ENCODE measurements at regions not wholly inside any gene's neighbourhood (a gene's known extent, or its start where the extent isn't known, plus 50 kb on each side); places are given as distances from the start of the nearest gene placed in this dataset.

DNA sequence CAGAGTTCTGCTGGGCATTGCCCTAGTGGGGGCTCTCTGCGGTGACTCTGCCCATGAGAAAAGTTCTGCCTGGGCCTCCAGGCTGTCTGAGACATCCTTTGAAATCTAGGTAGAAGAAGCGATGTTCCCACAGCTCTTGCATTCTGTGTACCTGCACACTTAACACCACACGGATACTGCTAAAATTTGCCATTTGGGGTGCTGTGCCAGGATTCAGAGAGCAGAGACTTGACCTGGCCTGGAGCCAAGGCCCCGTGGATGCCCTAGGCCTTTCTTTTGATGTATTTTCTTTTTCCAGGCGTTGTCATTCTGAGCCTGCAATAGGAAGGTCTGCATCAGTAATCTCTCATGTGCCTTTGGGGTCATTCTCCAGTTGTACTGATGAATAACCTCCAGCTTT, 89.3 kb upstream of the IL12B start:
- Histone ChIP-seq H3K4me3 (no peak overlapping the region), H3K36me3 (replicated peaks in 1 of 2) (no peaks in the 10 kb centered on the region), H3K4me1 (replicated peaks in 1 of 2) (no peaks in the 10 kb centered on the region), H3K27ac (no peak overlapping the region), H3K27me3 (no peaks in the 10 kb centered on the region), H3K9me3 (replicated peaks in 1 of 3) (no peaks in the 10 kb centered on the region)
- TF ChIP-seq, protein P1, sequence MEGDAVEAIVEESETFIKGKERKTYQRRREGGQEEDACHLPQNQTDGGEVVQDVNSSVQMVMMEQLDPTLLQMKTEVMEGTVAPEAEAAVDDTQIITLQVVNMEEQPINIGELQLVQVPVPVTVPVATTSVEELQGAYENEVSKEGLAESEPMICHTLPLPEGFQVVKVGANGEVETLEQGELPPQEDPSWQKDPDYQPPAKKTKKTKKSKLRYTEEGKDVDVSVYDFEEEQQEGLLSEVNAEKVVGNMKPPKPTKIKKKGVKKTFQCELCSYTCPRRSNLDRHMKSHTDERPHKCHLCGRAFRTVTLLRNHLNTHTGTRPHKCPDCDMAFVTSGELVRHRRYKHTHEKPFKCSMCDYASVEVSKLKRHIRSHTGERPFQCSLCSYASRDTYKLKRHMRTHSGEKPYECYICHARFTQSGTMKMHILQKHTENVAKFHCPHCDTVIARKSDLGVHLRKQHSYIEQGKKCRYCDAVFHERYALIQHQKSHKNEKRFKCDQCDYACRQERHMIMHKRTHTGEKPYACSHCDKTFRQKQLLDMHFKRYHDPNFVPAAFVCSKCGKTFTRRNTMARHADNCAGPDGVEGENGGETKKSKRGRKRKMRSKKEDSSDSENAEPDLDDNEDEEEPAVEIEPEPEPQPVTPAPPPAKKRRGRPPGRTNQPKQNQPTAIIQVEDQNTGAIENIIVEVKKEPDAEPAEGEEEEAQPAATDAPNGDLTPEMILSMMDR (IDR thresholded peaks at IDR 0.05): no peak
- no peak for TF ChIP-seq POLR2A (IDR thresholded peaks at IDR 0.05)
- WGBS, 4 donors: 61 to 66% (median 64%) methylated on average over 4 to 5 of the region's 5 CpGs
- intact Hi-C loops (cut with DNase I): no loop called here
- DNase-seq: peak in 1 of 7 donors; percentile 21

DNA sequence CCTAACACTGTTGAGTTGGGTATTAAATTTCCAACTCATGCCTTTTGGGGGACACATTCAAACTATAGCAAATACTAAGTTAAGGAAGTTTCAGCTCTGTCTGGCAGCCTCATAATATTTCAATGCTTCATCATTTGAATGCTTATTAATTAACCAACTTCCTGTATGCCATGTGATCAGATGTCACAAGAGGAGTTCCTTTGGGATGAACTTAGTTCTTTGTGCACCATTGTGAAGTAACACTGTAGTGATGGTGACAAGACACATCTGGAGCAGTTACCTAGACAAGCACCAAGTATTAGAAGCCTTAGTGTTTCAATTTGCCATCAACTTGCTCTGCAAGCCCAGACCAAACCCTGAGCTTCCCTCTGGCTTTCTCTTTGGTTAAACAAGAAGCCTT, 90.7 kb upstream of the IL12B start:
- H3K4me1 ChIP-seq (replicated peaks in 1 of 2): no peaks in the 10 kb centered on the region
- no peaks in the 10 kb centered on the region for H3K27me3 ChIP-seq
- H3K27ac ChIP-seq: no peak overlapping the region
- no peaks in the 10 kb centered on the region for H3K36me3 ChIP-seq (replicated peaks in 1 of 2)
- no peak for DNase-seq
- H3K9me3 ChIP-seq (replicated peaks in 1 of 3): no peaks in the 10 kb centered on the region
- H3K4me3 ChIP-seq: no peak overlapping the region
- intact Hi-C loops (cut with DNase I): no loop called here
- no peak for TF ChIP-seq POLR2A (IDR thresholded peaks at IDR 0.05)
- TF ChIP-seq, protein P1 (IDR thresholded peaks at IDR 0.05): no peak

DNA sequence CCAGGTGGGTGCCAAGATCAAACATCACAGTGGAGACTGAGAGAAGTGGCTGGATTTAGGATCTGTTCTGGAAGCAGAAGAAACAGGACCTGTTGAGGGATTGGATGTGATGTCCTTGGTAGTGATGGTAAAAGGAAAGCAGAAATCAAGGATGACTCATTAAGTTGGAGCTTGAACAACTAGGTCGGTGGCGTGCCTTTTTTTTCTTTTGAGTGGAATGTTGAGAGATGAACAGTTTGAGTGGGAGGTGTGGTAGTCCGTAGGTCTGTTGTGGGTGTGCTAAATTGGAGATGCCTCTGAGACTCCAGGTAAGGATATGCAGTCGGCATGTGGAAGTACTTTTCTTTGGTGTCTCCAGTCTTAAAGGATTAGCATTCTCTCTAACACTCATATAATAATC, 92.1 kb upstream of the IL12B start:
- no peaks in the 10 kb centered on the region for H3K4me1 ChIP-seq (replicated peaks in 1 of 2)
- H3K36me3 ChIP-seq (replicated peaks in 1 of 2): no peaks in the 10 kb centered on the region
- TF ChIP-seq, protein P1 (IDR thresholded peaks at IDR 0.05): no peak
- TF ChIP-seq POLR2A (IDR thresholded peaks at IDR 0.05): no peak
- no peak overlapping the region for H3K4me3 ChIP-seq
- intact Hi-C loops (cut with DNase I): no loop called here
- peak in 1 of 7 donors; percentile 13 for DNase-seq
- H3K27ac ChIP-seq: no peak overlapping the region
- no peaks in the 10 kb centered on the region for H3K27me3 ChIP-seq
- H3K9me3 ChIP-seq (replicated peaks in 1 of 3): no peaks in the 10 kb centered on the region
- WGBS, 4 donors: 45 to 70% (median 55%) methylated on average over 4 of the region's 4 CpGs

DNA sequence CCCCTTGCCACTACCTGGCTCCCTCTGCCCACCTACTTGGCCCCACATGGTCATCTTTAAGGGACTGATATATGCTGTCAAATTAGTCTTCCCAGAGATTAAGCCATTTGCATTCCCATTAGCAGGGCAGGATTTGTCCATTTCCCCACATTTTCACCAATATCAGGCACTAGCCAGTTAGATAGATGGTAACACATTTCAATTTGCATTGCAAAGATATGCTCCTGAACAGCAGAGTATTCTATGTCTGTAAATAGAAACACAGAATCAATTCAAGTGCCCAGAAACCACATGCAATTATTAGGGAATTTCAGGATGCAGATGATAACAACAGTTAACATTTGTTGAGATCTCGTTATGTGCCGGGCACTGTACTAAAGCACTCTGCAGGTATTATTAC, 92.6 kb upstream of the IL12B start:
- 93 to 100% (median 95%) methylated on average over 2 of the region's 2 CpGs for WGBS, 4 donors
- Histone ChIP-seq H3K4me3 (no peak overlapping the region), H3K36me3 (replicated peaks in 1 of 2) (no peaks in the 10 kb centered on the region), H3K27me3 (no peaks in the 10 kb centered on the region), H3K4me1 (replicated peaks in 1 of 2) (no peaks in the 10 kb centered on the region), H3K9me3 (replicated peaks in 1 of 3) (no peaks in the 10 kb centered on the region), H3K27ac (no peak overlapping the region)
- DNase-seq: no peak
- no peak for TF ChIP-seq POLR2A (IDR thresholded peaks at IDR 0.05)
- TF ChIP-seq, protein P1 (IDR thresholded peaks at IDR 0.05): no peak
- intact Hi-C loops (cut with DNase I): no loop called here
